ENCODE measurements at regions not wholly inside any gene's neighbourhood (a gene's known extent, or its start where the extent isn't known, plus 50 kb on each side); places are given as distances from the start of the nearest gene placed in this dataset.

- H3K4me2 ChIP-seq (ENCODE audit: insufficient read depth in 1 of 2, low read depth in 2 of 2, low read length in 2 of 2) = no peak overlapping the region
Observed at GRCh38 chr3:72144773-72145505, 360.0 kb upstream of the PROK2 start.

More at GRCh38 chr3:72144773-72145505, 360.0 kb upstream of the PROK2 start:
- WGBS, 2 experiments (ENCODE audit: extremely low coverage in 1 of 2, insufficient coverage in 1 of 2, insufficient read length in 1 of 2, insufficient replicate concordance in 2 of 2, low coverage in 1 of 2, low lambda C conversion rate in 2 of 2, missing lambda C conversion rate in 1 of 2) = 80% methylated on average over 10 of the region's 10 CpGs; no CpG with 5 or more reads in 1 of the 2 experiments
- Histone ChIP-seq H3K23ac (ENCODE audit: insufficient read length) (no peak overlapping the region), H3K27ac (ENCODE audit: low read depth, low read length) (no peak overlapping the region), H2BK15ac (ENCODE audit: low read length) (no peak overlapping the region), H3K9me3 (ENCODE audit: insufficient read depth in 2 of 2, low read depth in 1 of 2, low read length in 1 of 2) (no peaks in the 10 kb centered on the region), H3K23me2 (ENCODE audit: low read depth, low read length) (no peaks in the 10 kb centered on the region), H2AK5ac (ENCODE audit: low read depth, low read length) (no peak overlapping the region), H3K27me3 (replicated peaks in 1 of 4; ENCODE audit: control insufficient read depth in 3 of 4, extremely low read depth in 1 of 4, insufficient read depth in 3 of 4, low read length in 3 of 4) (no peaks in the 10 kb centered on the region), H3K4me1 (replicated peaks in 1 of 4; ENCODE audit: control insufficient read depth in 3 of 4, insufficient read depth in 4 of 4, low read length in 3 of 4) (no peaks in the 10 kb centered on the region), H4K91ac (replicated peaks; ENCODE audit: insufficient read length, low read length) (no peak overlapping the region), H3K79me1 (ENCODE audit: low read depth, low read length) (no peaks in the 10 kb centered on the region), H2AFZ (ENCODE audit: low read length) (no peak overlapping the region), H2BK5ac (ENCODE audit: low read depth, low read length) (no peak overlapping the region), H3K14ac (ENCODE audit: insufficient read length) (no peak overlapping the region), H3K79me2 (ENCODE audit: control insufficient read depth in 1 of 2, insufficient read depth in 2 of 2, low read length in 2 of 2) (no peaks in the 10 kb centered on the region), H3K56ac (replicated peaks; ENCODE audit: insufficient read length, low read depth, low read length) (no peak overlapping the region), H3K18ac (ENCODE audit: extremely low read depth, low read length) (0 out of 2 replicates have a peak overlapping the region, but pooled peaks have one; percentile 16), H3K4me3 (ENCODE audit: extremely low read depth in 1 of 4, insufficient read depth in 2 of 4, low read depth in 3 of 4, low read length in 4 of 4) (no peak overlapping the region), H4K20me1 (replicated peaks in 1 of 2; ENCODE audit: control insufficient read depth in 1 of 2, insufficient read depth in 2 of 2, low read length in 2 of 2) (no peaks in the 10 kb centered on the region), H2BK20ac (ENCODE audit: low read length) (no peak overlapping the region), H4K8ac (ENCODE audit: extremely low read depth, insufficient read depth, low read length) (no peak overlapping the region), H3K36me3 (ENCODE audit: control insufficient read depth in 2 of 4, insufficient read depth in 4 of 4, low read length in 3 of 4) (no peaks in the 10 kb centered on the region), H3K4ac (replicated peaks; ENCODE audit: insufficient read length, low read depth, low read length) (no peak overlapping the region), H4K5ac (ENCODE audit: insufficient read length, low read depth, low read length) (no peak overlapping the region), H3K9ac (replicated peaks in 1 of 4; ENCODE audit: extremely low read depth in 1 of 4, low read depth in 3 of 4, low read length in 3 of 4) (no peak overlapping the region), H2BK12ac (ENCODE audit: low read depth, low read length) (no peak overlapping the region), H2BK120ac (replicated peaks; ENCODE audit: low read depth, low read length) (no peak overlapping the region)
- no peak for TF ChIP-seq SP1 (IDR thresholded peaks at IDR 0.05; ENCODE audit: low read depth, low read length)
- ChIA-PET CTCF (ENCODE audit: partially characterized antibody) (interaction anchor here (0.9 to 1.6 kb wide), 2 partner anchors 215 to 409 kb away, joined by 3 to 5 read pairs; no protein-coding TSS in a partner anchor), POLR2A (ENCODE audit: partially characterized antibody) (interaction anchor here (0.7 kb wide), 1 partner anchor 220 kb away, joined by 3 read pairs; no protein-coding TSS in a partner anchor)
- no peak for DNase-seq (ENCODE audit: low read depth in 1 of 2, low spot score in 2 of 2)
- FAIRE-seq = no peak

All from H1 (cell line).